ENCODE measurements at regions not wholly inside any gene's neighbourhood (a gene's known extent, or its start where the extent isn't known, plus 50 kb on each side); places are given as distances from the start of the nearest gene placed in this dataset.
A peak's percentile ranks its signal among the peaks of the same experiment; 100 is the strongest.

GRCh38 chr11:122330279-122330965 lies 214.4 kb upstream of the BLID start:
- no peaks in the 10 kb centered on the region for H3K9me3 ChIP-seq
- H3K9ac ChIP-seq, result no peak overlapping the region
- TF ChIP-seq Cebpa-rat (IDR thresholded peaks at IDR 0.05), result no peak
- H3K4me2 ChIP-seq, result no peak overlapping the region
- H3K27ac ChIP-seq, result no peak overlapping the region
- H3K36me3 ChIP-seq, result no peaks in the 10 kb centered on the region
- no peaks in the 10 kb centered on the region for H3K27me3 ChIP-seq
- no peaks in the 10 kb centered on the region for H4K20me1 ChIP-seq
- no peak overlapping the region for H3K4me3 ChIP-seq
- H3K4me1 ChIP-seq, result no peaks in the 10 kb centered on the region

GRCh38 chr11:122327528-122327927 lies 211.5 kb upstream of the BLID start:
- H3K4me2 ChIP-seq, result no peak overlapping the region
- H3K27ac ChIP-seq, result no peak overlapping the region
- H3K36me3 ChIP-seq, result no peaks in the 10 kb centered on the region
- H3K9me3 ChIP-seq, result no peaks in the 10 kb centered on the region
- H3K4me1 ChIP-seq, result no peaks in the 10 kb centered on the region
- H3K4me3 ChIP-seq, result no peak overlapping the region
- no peak for TF ChIP-seq Cebpa-rat (IDR thresholded peaks at IDR 0.05)
- no peaks in the 10 kb centered on the region for H4K20me1 ChIP-seq
- no peaks in the 10 kb centered on the region for H3K27me3 ChIP-seq
- no peak overlapping the region for H3K9ac ChIP-seq

- Histone ChIP-seq H3K27ac (no peak overlapping the region), H3K4me3 (no peak overlapping the region), H3K4me2 (no peak overlapping the region), H3K36me3 (no peaks in the 10 kb centered on the region), H4K20me1 (no peaks in the 10 kb centered on the region), H3K9ac (no peak overlapping the region), H3K27me3 (no peaks in the 10 kb centered on the region), H3K4me1 (peaks cover 7% of the 10 kb centered on the region), H3K9me3 (no peaks in the 10 kb centered on the region)
- TF ChIP-seq Cebpa-rat (IDR thresholded peaks at IDR 0.05), result no peak
Observed at GRCh38 chr11:122323754-122324421, 207.9 kb upstream of the BLID start.

GRCh38 chr11:122322329-122322728 lies 206.3 kb upstream of the BLID start:
- Histone ChIP-seq H3K36me3 (no peaks in the 10 kb centered on the region), H3K4me3 (no peak overlapping the region), H3K9me3 (no peaks in the 10 kb centered on the region), H3K27ac (no peak overlapping the region), H3K4me1 (peaks cover 7% of the 10 kb centered on the region), H4K20me1 (no peaks in the 10 kb centered on the region), H3K4me2 (no peak overlapping the region), H3K27me3 (no peaks in the 10 kb centered on the region), H3K9ac (no peak overlapping the region)
- TF ChIP-seq Cebpa-rat (IDR thresholded peaks at IDR 0.05), result no peak

- Histone ChIP-seq H3K27me3 (no peaks in the 10 kb centered on the region), H3K9ac (no peak overlapping the region), H3K4me1 (peaks cover 7% of the 10 kb centered on the region), H3K36me3 (no peaks in the 10 kb centered on the region), H3K4me2 (no peak overlapping the region), H4K20me1 (no peaks in the 10 kb centered on the region), H3K9me3 (no peaks in the 10 kb centered on the region), H3K27ac (no peak overlapping the region), H3K4me3 (no peak overlapping the region)
- no peak for TF ChIP-seq Cebpa-rat (IDR thresholded peaks at IDR 0.05)
Observed at GRCh38 chr11:122320671-122321070, 204.7 kb upstream of the BLID start.

- H3K4me3 ChIP-seq, result no peak overlapping the region
- H3K4me2 ChIP-seq, result peak overlapping the region; percentile 40
- no peaks in the 10 kb centered on the region for H3K36me3 ChIP-seq
- no peak overlapping the region for H3K9ac ChIP-seq
- no peaks in the 10 kb centered on the region for H3K9me3 ChIP-seq
- no peaks in the 10 kb centered on the region for H3K27me3 ChIP-seq
- no peak for TF ChIP-seq Cebpa-rat (IDR thresholded peaks at IDR 0.05)
- H3K27ac ChIP-seq, result no peak overlapping the region
- H4K20me1 ChIP-seq, result no peaks in the 10 kb centered on the region
- H3K4me1 ChIP-seq, result peaks cover 7% of the 10 kb centered on the region
Observed at GRCh38 chr11:122319691-122320620, 203.9 kb upstream of the BLID start.

- Histone ChIP-seq H3K9me3 (no peaks in the 10 kb centered on the region), H3K27me3 (no peaks in the 10 kb centered on the region), H3K4me3 (no peak overlapping the region), H3K4me2 (no peak overlapping the region), H3K4me1 (peaks cover 7% of the 10 kb centered on the region), H3K27ac (no peak overlapping the region), H3K36me3 (no peaks in the 10 kb centered on the region), H3K9ac (no peak overlapping the region), H4K20me1 (no peaks in the 10 kb centered on the region)
- no peak for TF ChIP-seq Cebpa-rat (IDR thresholded peaks at IDR 0.05)
Observed at GRCh38 chr11:122319085-122319484, 203.1 kb upstream of the BLID start.

GRCh38 chr11:122317305-122317704 lies 201.3 kb upstream of the BLID start:
- no peak overlapping the region for H3K27ac ChIP-seq
- no peaks in the 10 kb centered on the region for H3K9me3 ChIP-seq
- no peak overlapping the region for H3K4me3 ChIP-seq
- H3K36me3 ChIP-seq, result no peaks in the 10 kb centered on the region
- H4K20me1 ChIP-seq, result no peaks in the 10 kb centered on the region
- H3K9ac ChIP-seq, result no peak overlapping the region
- H3K27me3 ChIP-seq, result no peaks in the 10 kb centered on the region
- H3K4me1 ChIP-seq, result peaks cover 7% of the 10 kb centered on the region
- TF ChIP-seq Cebpa-rat (IDR thresholded peaks at IDR 0.05), result no peak
- no peak overlapping the region for H3K4me2 ChIP-seq

- H3K4me3 ChIP-seq, result no peak overlapping the region
- H3K9me3 ChIP-seq, result no peaks in the 10 kb centered on the region
- no peaks in the 10 kb centered on the region for H3K36me3 ChIP-seq
- H3K9ac ChIP-seq, result no peak overlapping the region
- no peak overlapping the region for H3K4me2 ChIP-seq
- no peaks in the 10 kb centered on the region for H3K27me3 ChIP-seq
- no peaks in the 10 kb centered on the region for H4K20me1 ChIP-seq
- H3K27ac ChIP-seq, result no peak overlapping the region
- no peak for TF ChIP-seq Cebpa-rat (IDR thresholded peaks at IDR 0.05)
- H3K4me1 ChIP-seq, result no peaks in the 10 kb centered on the region
Observed at GRCh38 chr11:122313581-122313980, 197.6 kb upstream of the BLID start.
